ENCODE measurements at regions not wholly inside any gene's neighbourhood (a gene's known extent, or its start where the extent isn't known, plus 50 kb on each side); places are given as distances from the start of the nearest gene placed in this dataset.

- no peak for TF ChIP-seq CTCF (IDR thresholded peaks at IDR 0.05)
- TF ChIP-seq EZH2 (IDR thresholded peaks at IDR 0.05) = no peak
Measured at GRCh38 chr4:161167539-161167938, 996.3 kb downstream of the FSTL5 start.

Measured in neural progenitor cell (in vitro differentiated cells).